Neural progenitor cell (in vitro differentiated cells): ENCODE measurements at regions not wholly inside any gene's neighbourhood (a gene's known extent, or its start where the extent isn't known, plus 50 kb on each side); places are given as distances from the start of the nearest gene placed in this dataset.
"Not testable (repeated sequence)": the region's sequence is repeated elsewhere in the genome, so short reads cannot be mapped to it uniquely, and the experiment has no call there.

Experiments used
- DNase-seq: peaks from one replicate; pipeline ENCODE4 v3.0.0-alpha.2; 2016; ENCODE audit warnings: low spot score
- H2AFZ ChIP-seq: fragments of 200-600 bp; sonication (generic); replicated peaks from 2 replicates; pipeline ENCODE4 v1.6.1; 2016; ENCODE audit warnings: antibody characterized with exemption
- H3F3A ChIP-seq: fragments of 200-600 bp; sonication (generic); 2 replicates; pipeline ENCODE4 v1.6.1; 2016; ENCODE audit warnings: antibody characterized with exemption, low read depth
- H3K27ac ChIP-seq: fragments of 200-600 bp; sonication (generic); 2 replicates; pipeline ENCODE4 v1.5.1; 2016; ENCODE audit warnings: mild to moderate bottlenecking
- H3K27me3 ChIP-seq: fragments of 200-600 bp; sonication (generic); 2 replicates; pipeline ENCODE4 v1.6.1; 2016; ENCODE audit warnings: mild to moderate bottlenecking, moderate library complexity
- H3K36me3 ChIP-seq: fragments of 200-600 bp; sonication (generic); 2 replicates; pipeline ENCODE4 v1.5.1; 2016
- H3K4me1 ChIP-seq: fragments of 200-600 bp; sonication (generic); 2 replicates; pipeline ENCODE4 v1.6.1; 2016; ENCODE audit warnings: mixed run types
- H3K4me2 ChIP-seq: fragments of 200-600 bp; sonication (generic); 2 replicates; pipeline ENCODE4 v1.6.1; 2016
- H3K4me3 ChIP-seq: fragments of 200-600 bp; sonication (generic); 2 replicates; pipeline ENCODE4 v1.5.1; 2016
- H3K79me2 ChIP-seq: fragments of 200-600 bp; sonication (generic); 2 replicates; pipeline ENCODE4 v1.6.1; 2016; ENCODE audit warnings: low read depth
- H3K9ac ChIP-seq: fragments of 200-600 bp; sonication (generic); 2 replicates; pipeline ENCODE4 v1.6.1; 2016
- H3K9me3 ChIP-seq: fragments of 200-600 bp; sonication (generic); 2 replicates; pipeline ENCODE4 v1.5.1; 2016; ENCODE audit warnings: low read depth
- H4K20me1 ChIP-seq: fragments of 200-600 bp; sonication (generic); 2 replicates; pipeline ENCODE4 v1.6.1; 2016; ENCODE audit warnings: low read depth
- H3K27ac Mint-ChIP-seq: 3 replicates; pipeline ENCODE4 v1.8.0; 2021; ENCODE audit warnings: mixed read lengths
- H3K27me3 Mint-ChIP-seq: 2 replicates; pipeline ENCODE4 v1.8.0; 2022; ENCODE audit warnings: low read depth, mild to moderate bottlenecking, inconsistent platforms, moderate library complexity, mixed read lengths; ENCODE audit not compliant: insufficient read depth
- H3K36me3 Mint-ChIP-seq: 3 replicates; pipeline ENCODE4 v1.8.0; 2021; ENCODE audit warnings: mixed read lengths
- H3K4me1 Mint-ChIP-seq: 3 replicates; pipeline ENCODE4 v1.8.0; 2021; ENCODE audit warnings: mixed read lengths
- H3K4me3 Mint-ChIP-seq: 3 replicates; pipeline ENCODE4 v1.8.0; 2021; ENCODE audit warnings: mild to moderate bottlenecking, moderate library complexity, mixed read lengths
- H3K9me3 Mint-ChIP-seq: 3 replicates; pipeline ENCODE4 v1.8.0; 2020; ENCODE audit warnings: mixed read lengths
- CTCF ChIP-seq: fragments of 200-600 bp; sonication (generic); IDR thresholded peaks from 2 replicates; pipeline ENCODE4 v1.5.1; 2017; ENCODE audit warnings: antibody characterized with exemption, mild to moderate bottlenecking
- EZH2 ChIP-seq: fragments of 200-600 bp; sonication (generic); IDR thresholded peaks from 2 replicates; pipeline ENCODE4 v1.6.1; 2017; ENCODE audit warnings: antibody characterized with exemption, mild to moderate bottlenecking, moderate library complexity
- EZH2phosphoT487 ChIP-seq: fragments of 200-600 bp; sonication (generic); IDR thresholded peaks from 2 replicates; pipeline ENCODE4 v1.6.1; 2017; ENCODE audit warnings: antibody characterized with exemption

- peaks cover 5% of the 10 kb centered on the region for H3K4me1 Mint-ChIP-seq
- H3K27me3 Mint-ChIP-seq = peaks cover 2% of the 10 kb centered on the region
- Histone ChIP-seq H3K27me3 (no peaks in the 10 kb centered on the region), H3K4me2 (no peak overlapping the region), H3K27ac (no peak overlapping the region), H3K4me3 (no peak overlapping the region), H3K79me2 (no peaks in the 10 kb centered on the region), H3K4me1 (no peaks in the 10 kb centered on the region), H3F3A (no peaks in the 10 kb centered on the region), H2AFZ (no peak overlapping the region), H3K36me3 (no peaks in the 10 kb centered on the region), H4K20me1 (no peaks in the 10 kb centered on the region), H3K9ac (no peak overlapping the region), H3K9me3 (no peaks in the 10 kb centered on the region)
- no peaks in the 10 kb centered on the region for H3K9me3 Mint-ChIP-seq
- no peak overlapping the region for H3K4me3 Mint-ChIP-seq
- no peak for DNase-seq
- TF ChIP-seq CTCF (no peak), EZH2phosphoT487 (no peak), EZH2 (no peak)
- H3K36me3 Mint-ChIP-seq = no peaks in the 10 kb centered on the region
- H3K27ac Mint-ChIP-seq = no peak overlapping the region
These were observed 855.2 kb upstream of the ADGRB3 start for GRCh38 chr6:67779876-67780275.

GRCh38 chr6:67775333-67775732 lies 859.7 kb upstream of the ADGRB3 start:
- Mint-ChIP-seq H3K36me3 (no peaks in the 10 kb centered on the region), H3K27me3 (no peaks in the 10 kb centered on the region), H3K4me1 (peaks cover 5% of the 10 kb centered on the region), H3K27ac (no peak overlapping the region), H3K4me3 (no peak overlapping the region), H3K9me3 (no peaks in the 10 kb centered on the region)
- no peak overlapping the region for H3K9ac ChIP-seq
- no peak for DNase-seq
- no peak overlapping the region for H3K4me3 ChIP-seq
- H3K79me2 ChIP-seq = no peaks in the 10 kb centered on the region
- no peaks in the 10 kb centered on the region for H3F3A ChIP-seq
- TF ChIP-seq EZH2 = no peak
- TF ChIP-seq CTCF = no peak
- no peak for TF ChIP-seq EZH2phosphoT487
- H3K4me2 ChIP-seq = no peak overlapping the region
- no peak overlapping the region for H2AFZ ChIP-seq
- no peaks in the 10 kb centered on the region for H3K36me3 ChIP-seq
- no peaks in the 10 kb centered on the region for H4K20me1 ChIP-seq
- H3K9me3 ChIP-seq = no peaks in the 10 kb centered on the region
- H3K27me3 ChIP-seq = no peaks in the 10 kb centered on the region
- no peaks in the 10 kb centered on the region for H3K4me1 ChIP-seq
- H3K27ac ChIP-seq = no peak overlapping the region

GRCh38 chr6:67768972-67769371 lies 866.1 kb upstream of the ADGRB3 start:
- Histone ChIP-seq H4K20me1 (no peaks in the 10 kb centered on the region), H3K79me2 (no peaks in the 10 kb centered on the region), H3K27me3 (no peaks in the 10 kb centered on the region), H2AFZ (no peak overlapping the region), H3K27ac (no peak overlapping the region), H3K9ac (no peak overlapping the region), H3K4me1 (no peaks in the 10 kb centered on the region), H3K36me3 (no peaks in the 10 kb centered on the region), H3F3A (no peaks in the 10 kb centered on the region), H3K4me3 (no peak overlapping the region), H3K9me3 (no peaks in the 10 kb centered on the region), H3K4me2 (no peak overlapping the region)
- Mint-ChIP-seq H3K4me1 (no peaks in the 10 kb centered on the region), H3K9me3 (no peaks in the 10 kb centered on the region), H3K27ac (no peak overlapping the region), H3K4me3 (no peak overlapping the region), H3K27me3 (peaks cover 3% of the 10 kb centered on the region), H3K36me3 (no peaks in the 10 kb centered on the region)
- no peak for TF ChIP-seq EZH2phosphoT487
- no peak for TF ChIP-seq EZH2
- no peak for TF ChIP-seq CTCF
- DNase-seq = no peak

- H4K20me1 ChIP-seq, H3K27ac ChIP-seq, H3F3A ChIP-seq, H3K9me3 ChIP-seq, H3K36me3 Mint-ChIP-seq, H3K36me3 ChIP-seq, H3K4me1 Mint-ChIP-seq, H3K27me3 ChIP-seq, H2AFZ ChIP-seq, H3K27ac Mint-ChIP-seq, H3K27me3 Mint-ChIP-seq, H3K9me3 Mint-ChIP-seq, H3K4me1 ChIP-seq, H3K79me2 ChIP-seq, H3K4me3 ChIP-seq, H3K4me3 Mint-ChIP-seq, DNase-seq, H3K4me2 ChIP-seq, H3K9ac ChIP-seq: not testable (repeated sequence)
These were observed 867.8 kb upstream of the ADGRB3 start for GRCh38 chr6:67767046-67767822.
